ENCODE measurements at regions not wholly inside any gene's neighbourhood (a gene's known extent, or its start where the extent isn't known, plus 50 kb on each side); places are given as distances from the start of the nearest gene placed in this dataset.

DNA sequence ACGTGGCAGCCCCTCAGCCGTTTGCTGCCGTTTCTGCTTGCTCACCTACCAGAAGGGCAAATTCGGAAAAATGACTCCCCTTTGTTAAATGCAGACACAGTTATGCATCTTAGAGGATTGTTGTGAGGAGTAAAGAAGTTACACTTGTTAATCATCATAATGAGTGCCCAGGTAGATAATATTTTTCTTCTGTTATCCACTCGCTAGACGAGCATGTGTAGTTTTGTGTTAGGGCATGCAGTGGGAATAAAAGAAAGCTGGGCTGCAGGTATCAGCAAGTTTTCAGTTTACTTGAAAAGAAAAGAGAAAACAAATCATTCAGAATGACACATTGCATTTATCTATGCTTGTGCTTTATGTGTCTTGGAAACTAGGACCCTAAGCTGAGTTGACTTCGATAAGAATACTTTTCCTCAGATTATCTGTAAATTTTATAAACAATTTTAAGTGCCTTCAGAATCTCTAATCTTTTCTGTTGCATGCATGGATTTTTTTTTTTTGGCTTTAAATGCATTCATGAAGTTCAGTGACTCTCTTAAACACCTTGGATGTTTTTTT lies 365.3 kb downstream of the QKI start:
- H3K36me3 ChIP-seq (ENCODE audit: control insufficient read depth, low read length), result no peaks in the 10 kb centered on the region
- H3K9me2 ChIP-seq (replicated peaks; ENCODE audit: control insufficient read depth, low read length), result no peaks in the 10 kb centered on the region
- no peak overlapping the region for H3K27ac ChIP-seq (ENCODE audit: low read depth, low read length)
- no peaks in the 10 kb centered on the region for H4K20me1 ChIP-seq (ENCODE audit: control insufficient read depth, insufficient read depth, low read depth, low read length)
- no peaks in the 10 kb centered on the region for H3F3A ChIP-seq (ENCODE audit: control insufficient read depth, insufficient read depth)
- H3K4me3 ChIP-seq (ENCODE audit: low read length), result no peak overlapping the region
- peaks cover 10% of the 10 kb centered on the region for H3K4me1 ChIP-seq (ENCODE audit: control insufficient read depth, low read length)
- H3K4me2 ChIP-seq (ENCODE audit: low read length), result no peak overlapping the region
- TF ChIP-seq CTCF (IDR thresholded peaks at IDR 0.05; ENCODE audit: low read depth, low read length, poor library complexity, severe bottlenecking) (no peak), EZH2phosphoT487 (IDR thresholded peaks at IDR 0.05; ENCODE audit: borderline replicate concordance, low read length) (no peak)
- H3K79me2 ChIP-seq (ENCODE audit: control insufficient read depth, low read length), result no peaks in the 10 kb centered on the region
- no peaks in the 10 kb centered on the region for H3K9me3 ChIP-seq (ENCODE audit: control insufficient read depth, insufficient read depth, low read length)
- no peaks in the 10 kb centered on the region; the same call in 1 of the 2 replicates for H3K27me3 ChIP-seq (ENCODE audit: control insufficient read depth, low read length)

DNA sequence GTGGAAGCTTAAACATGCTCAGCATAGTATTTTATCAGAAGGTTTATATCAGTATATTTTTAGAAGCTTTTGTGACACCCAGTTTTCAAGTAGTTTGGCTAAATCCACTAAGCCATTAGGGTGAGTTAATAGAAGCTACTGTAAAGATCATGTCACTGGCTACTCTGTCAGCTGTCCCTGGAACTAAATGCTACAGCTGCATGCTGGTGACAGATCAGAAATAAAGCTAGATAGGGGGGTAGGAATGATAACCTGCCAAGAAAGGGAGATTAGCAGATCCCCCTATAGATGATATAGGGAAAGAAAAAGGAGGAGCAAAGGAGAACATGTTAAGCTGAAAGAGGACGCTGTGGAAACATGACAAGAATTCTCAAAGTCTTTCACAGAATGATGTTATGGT lies 363.2 kb downstream of the QKI start:
- H3K4me2 ChIP-seq (ENCODE audit: low read length), result no peak overlapping the region
- TF ChIP-seq EZH2phosphoT487 (IDR thresholded peaks at IDR 0.05; ENCODE audit: borderline replicate concordance, low read length) (no peak), CTCF (IDR thresholded peaks at IDR 0.05; ENCODE audit: low read depth, low read length, poor library complexity, severe bottlenecking) (no peak)
- no peaks in the 10 kb centered on the region for H3K9me3 ChIP-seq (ENCODE audit: control insufficient read depth, insufficient read depth, low read length)
- H3F3A ChIP-seq (ENCODE audit: control insufficient read depth, insufficient read depth), result no peaks in the 10 kb centered on the region
- no peaks in the 10 kb centered on the region for H4K20me1 ChIP-seq (ENCODE audit: control insufficient read depth, insufficient read depth, low read depth, low read length)
- H3K27ac ChIP-seq (ENCODE audit: low read depth, low read length), result no peak overlapping the region
- no peaks in the 10 kb centered on the region for H3K79me2 ChIP-seq (ENCODE audit: control insufficient read depth, low read length)
- H3K9me2 ChIP-seq (replicated peaks; ENCODE audit: control insufficient read depth, low read length), result no peaks in the 10 kb centered on the region
- H3K36me3 ChIP-seq (ENCODE audit: control insufficient read depth, low read length), result no peaks in the 10 kb centered on the region
- H3K4me1 ChIP-seq (ENCODE audit: control insufficient read depth, low read length), result peaks cover 5% of the 10 kb centered on the region
- H3K4me3 ChIP-seq (ENCODE audit: low read length), result no peak overlapping the region
- no peaks in the 10 kb centered on the region; the same call in 1 of the 2 replicates for H3K27me3 ChIP-seq (ENCODE audit: control insufficient read depth, low read length)

- Histone ChIP-seq H3K27me3 (ENCODE audit: control insufficient read depth, low read length) (no peaks in the 10 kb centered on the region; the same call in 1 of the 2 replicates), H3K4me2 (ENCODE audit: low read length) (no peak overlapping the region), H3K4me3 (ENCODE audit: low read length) (no peak overlapping the region), H3K9me3 (ENCODE audit: control insufficient read depth, insufficient read depth, low read length) (no peaks in the 10 kb centered on the region), H3K36me3 (ENCODE audit: control insufficient read depth, low read length) (no peaks in the 10 kb centered on the region), H3F3A (ENCODE audit: control insufficient read depth, insufficient read depth) (no peaks in the 10 kb centered on the region), H3K9me2 (replicated peaks; ENCODE audit: control insufficient read depth, low read length) (no peaks in the 10 kb centered on the region), H4K20me1 (ENCODE audit: control insufficient read depth, insufficient read depth, low read depth, low read length) (no peaks in the 10 kb centered on the region), H3K4me1 (ENCODE audit: control insufficient read depth, low read length) (no peaks in the 10 kb centered on the region), H3K79me2 (ENCODE audit: control insufficient read depth, low read length) (no peaks in the 10 kb centered on the region), H3K27ac (ENCODE audit: low read depth, low read length) (no peak overlapping the region)
- TF ChIP-seq EZH2phosphoT487 (IDR thresholded peaks at IDR 0.05; ENCODE audit: borderline replicate concordance, low read length), result no peak
- TF ChIP-seq CTCF (IDR thresholded peaks at IDR 0.05; ENCODE audit: low read depth, low read length, poor library complexity, severe bottlenecking), result no peak
Measured at GRCh38 chr6:163776906-163777686, 362.6 kb downstream of the QKI start.
